Activated CD8-positive, alpha-beta memory T cell treated with anti-CD3 and anti-CD28 coated beads, Interleukin-2, amount 50 U/mL, for 4 hours (primary cell): ENCODE measurements at regions not wholly inside any gene's neighbourhood (a gene's known extent, or its start where the extent isn't known, plus 50 kb on each side); places are given as distances from the start of the nearest gene placed in this dataset.

Experiments
- DNase-seq: peaks from one replicate; pipeline ENCODE4 v3.0.0-alpha.2; 2020

DNA sequence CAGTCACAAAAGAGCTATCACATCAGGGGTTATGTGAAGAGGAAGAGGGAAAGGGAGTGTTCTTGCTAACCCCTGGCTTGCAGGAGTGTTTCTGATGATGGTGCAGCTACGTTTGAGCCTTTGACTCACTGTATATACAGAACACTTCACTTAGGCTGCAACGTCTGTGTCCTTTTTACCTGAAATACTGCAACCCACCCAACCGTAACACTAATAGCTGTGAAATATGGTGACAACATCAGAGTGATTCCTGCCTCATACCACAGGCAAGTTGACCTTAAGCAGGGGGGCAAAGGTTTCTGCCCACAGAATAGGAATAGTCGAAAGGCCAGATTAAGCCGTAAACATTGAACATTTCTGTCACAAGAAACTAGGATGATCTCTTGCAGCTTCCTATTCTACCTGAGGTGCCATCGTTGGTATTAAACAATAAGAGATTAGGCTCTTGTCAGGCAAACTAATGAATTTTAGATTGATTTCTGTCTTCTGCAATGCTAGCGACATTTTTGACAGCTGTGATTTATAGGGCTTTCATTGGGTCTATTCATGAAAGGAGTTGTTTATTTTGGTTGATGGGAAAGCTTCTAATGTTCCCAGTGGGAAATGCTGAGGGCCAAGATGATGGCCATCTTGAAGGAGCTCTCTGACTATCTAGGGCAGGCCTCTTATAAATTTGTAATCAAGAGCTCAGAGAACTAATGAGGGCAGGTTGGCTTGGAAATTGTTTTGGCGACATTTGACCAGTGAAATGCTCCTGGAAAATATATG lies 316.8 kb downstream of the PIK3C3 start:
- DNase-seq = no peak

DNA sequence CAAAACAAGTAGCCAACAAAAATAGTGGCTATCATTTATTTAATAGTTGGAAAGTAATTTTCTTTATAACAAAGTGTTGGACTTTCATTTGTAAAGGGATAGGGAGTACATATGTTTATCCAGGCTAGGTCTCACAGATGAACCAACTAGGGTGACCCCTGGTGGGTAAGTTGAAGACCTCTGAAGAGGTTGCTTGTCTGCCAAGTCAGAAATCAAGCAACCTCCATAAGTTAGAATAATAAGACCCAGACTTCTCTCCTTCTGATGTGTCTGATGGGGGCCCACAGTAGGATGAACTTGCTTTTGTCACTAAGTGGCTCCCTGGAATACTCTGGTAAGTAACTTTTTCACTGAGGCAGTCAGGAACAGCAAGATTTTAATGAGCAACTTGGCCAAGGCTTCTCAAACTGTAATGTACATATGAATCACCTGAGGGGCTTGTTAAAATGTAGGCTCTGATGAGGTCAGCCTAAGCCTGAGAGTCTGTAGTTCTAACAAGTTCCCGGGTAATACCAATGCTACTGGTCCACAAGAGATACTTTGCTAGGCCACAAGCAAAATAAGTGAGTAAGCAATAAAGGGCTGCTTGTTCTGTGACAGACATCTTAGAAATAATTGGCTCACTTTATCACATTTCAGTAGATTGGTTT lies 319.6 kb downstream of the PIK3C3 start:
- DNase-seq = no peak

DNA sequence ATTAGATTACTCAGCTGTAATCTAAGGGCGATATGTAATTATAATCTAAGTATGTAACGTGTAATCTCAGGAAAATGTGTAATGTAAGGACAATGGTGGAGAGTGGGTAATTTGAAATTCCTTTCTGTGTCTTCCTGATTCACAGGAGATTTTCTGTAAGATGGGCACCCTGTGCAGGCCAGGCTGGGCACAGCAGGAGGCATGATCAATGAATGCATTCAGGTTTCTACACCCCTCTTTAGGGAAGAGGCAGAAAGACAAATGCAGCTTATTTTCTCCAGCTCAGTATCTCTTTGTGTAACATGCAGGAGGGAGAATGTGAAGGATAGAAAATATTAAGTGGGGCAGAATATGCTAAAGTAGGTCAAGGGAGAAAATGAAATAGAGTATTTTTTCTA lies 320.1 kb downstream of the PIK3C3 start:
- no peak for DNase-seq

DNA sequence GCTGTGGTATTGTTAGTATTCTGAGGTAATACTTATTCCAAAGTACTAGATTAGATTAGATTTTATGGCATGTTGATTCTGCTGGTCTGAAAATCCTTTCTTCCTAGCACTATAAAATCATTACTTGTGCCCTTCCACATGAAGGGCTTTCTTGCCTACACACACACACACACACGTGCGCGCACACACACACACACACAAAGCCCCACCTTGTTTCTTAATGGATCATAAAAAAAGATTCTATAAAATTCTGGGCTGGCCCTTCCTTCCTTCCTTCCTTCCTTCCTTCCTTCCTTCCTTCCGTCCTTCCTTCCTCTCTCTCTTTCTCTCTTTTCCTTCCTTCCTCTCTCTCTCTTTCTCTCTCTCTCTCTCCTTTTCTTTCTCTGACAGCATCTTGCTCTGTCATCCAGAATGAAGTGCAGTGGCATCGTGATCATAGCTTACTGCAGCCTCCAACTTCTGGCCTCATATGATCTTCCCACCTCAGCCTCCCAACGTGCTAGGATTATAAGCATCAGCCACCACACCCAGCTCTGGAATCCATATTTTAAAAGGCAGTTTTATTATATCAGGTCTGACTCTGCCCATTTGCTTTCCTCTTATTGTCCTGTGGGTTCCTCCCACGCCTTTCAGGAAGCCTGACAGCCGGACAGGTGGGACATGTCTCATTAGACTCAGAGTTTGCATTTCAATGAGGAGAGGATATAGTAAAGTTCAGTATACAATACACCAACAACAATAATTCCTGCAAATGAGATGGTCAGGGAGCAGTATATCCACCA lies 321.1 kb downstream of the PIK3C3 start:
- DNase-seq = no peak

DNA sequence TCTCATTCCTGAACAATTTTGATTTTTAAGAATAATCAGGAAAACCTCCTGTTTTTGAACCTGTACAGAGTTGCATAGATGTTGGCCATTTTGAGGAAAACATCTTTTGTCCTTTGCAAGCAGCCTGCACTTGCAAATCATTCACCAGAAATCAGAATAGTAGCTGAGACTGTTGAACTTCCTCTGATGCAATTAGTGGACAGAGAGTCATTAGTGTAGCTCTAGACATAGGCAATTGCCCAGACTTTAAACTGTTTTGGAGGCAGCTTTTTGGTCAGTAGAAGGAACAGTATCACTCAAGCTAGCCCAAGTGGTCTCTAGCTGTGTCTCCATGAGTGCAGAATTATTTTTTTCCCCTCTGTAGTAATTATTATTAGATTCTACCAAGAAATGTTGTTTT lies 326.1 kb downstream of the PIK3C3 start:
- DNase-seq = no peak

DNA sequence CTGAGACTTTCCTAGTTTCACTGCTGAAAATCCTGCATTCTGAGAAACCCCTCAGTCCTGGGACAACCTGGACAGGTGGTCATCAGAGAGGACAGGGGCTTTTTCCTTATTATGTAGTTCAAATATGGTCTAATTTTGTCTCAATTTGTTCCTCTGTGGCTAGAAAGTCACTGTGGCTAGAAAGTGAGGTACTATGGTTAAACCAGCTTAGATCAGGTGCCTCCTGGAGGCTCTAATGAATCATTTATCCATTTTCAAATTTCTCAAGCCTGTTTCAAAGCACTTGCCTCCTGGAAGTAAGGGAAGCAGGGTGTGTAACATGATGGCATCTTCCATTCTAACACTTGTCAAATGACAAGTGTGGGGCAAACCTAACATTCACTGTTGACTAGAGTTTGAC lies 326.8 kb downstream of the PIK3C3 start:
- DNase-seq = no peak

DNA sequence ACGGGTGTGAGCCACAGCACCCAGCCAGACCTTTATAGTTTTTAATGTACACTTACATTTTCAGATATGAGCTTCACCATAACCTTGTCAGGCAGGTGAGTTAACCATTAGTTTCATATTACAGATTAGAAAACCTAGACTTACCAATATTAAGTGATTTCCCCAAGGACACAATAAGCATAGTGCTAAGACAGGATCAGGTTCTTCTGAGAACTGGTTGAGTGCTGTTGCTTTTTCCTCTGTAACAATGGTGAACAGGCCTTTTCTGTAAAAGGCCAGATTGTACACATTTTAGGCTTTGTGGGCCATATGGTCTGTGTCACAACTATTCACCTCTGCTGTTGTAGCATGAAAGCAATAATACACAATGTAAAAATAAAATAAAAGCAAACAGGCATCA lies 332.0 kb downstream of the PIK3C3 start:
- DNase-seq = no peak

GRCh38 chr18:42288129-42288528 lies 333.1 kb downstream of the PIK3C3 start:
- no peak for DNase-seq

DNA sequence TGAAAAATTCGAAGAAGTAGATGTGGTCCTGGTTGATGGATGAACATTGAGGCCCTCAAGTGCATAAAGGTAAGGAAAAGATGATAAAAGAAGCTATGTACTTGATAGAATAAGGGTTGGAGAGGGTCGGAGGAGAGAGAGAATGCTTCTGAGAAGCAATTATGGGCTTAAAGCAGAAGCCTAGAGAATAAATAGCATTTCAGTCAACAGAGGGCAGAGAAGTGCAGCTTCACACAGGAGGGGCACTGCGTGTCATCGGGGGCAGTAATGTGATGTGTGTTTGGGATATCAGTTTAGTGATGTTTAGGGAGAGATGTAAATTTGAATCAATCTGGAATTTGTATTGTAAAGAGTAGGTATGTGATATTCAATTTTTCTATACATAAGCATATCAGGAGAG lies 334.5 kb downstream of the PIK3C3 start:
- DNase-seq = no peak

DNA sequence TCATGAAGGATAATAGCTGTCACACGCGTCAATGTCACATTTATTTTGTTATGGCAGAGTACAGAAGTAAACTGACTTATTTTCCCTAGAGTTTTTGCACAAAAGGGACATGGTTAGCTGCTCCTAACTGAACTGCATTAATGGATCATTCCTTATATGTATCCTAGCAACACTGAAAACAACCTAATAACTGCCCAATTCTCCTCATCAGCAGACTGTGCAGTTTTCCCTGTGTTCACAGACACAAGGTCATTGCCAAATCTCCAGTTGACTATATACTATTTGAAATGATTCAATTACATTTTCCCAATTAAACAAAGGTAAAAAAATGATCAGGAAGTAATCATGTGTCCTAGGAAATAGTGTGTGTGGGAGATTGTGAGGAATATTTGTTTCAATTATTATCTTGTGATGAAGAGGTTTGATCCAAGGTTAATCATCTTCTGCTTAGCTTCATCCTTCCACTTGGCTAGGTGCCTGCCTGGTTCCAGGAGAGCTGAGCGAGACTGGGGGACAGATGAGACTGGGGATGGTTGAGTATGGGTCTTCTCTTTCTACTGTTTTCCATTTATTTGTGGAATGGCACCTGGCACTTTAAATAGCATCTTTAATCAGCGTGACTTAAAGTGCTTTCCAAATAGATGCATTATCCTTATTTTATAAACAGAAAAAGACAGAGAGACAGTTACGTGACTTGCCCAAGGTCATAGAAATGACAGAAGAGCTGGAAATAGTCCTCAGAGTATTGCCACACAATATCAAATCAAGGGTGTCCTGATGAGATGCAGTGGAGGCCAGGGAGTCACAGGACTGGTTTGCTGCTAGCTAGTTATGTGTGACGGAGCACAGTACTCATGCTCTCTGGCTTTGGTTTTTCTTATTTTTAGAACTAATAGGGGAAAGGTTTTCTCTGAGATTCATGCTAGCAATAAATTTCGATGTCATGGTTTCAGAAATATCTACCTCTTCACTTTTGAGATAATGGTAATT lies 335.6 kb downstream of the PIK3C3 start:
- DNase-seq = no peak

DNA sequence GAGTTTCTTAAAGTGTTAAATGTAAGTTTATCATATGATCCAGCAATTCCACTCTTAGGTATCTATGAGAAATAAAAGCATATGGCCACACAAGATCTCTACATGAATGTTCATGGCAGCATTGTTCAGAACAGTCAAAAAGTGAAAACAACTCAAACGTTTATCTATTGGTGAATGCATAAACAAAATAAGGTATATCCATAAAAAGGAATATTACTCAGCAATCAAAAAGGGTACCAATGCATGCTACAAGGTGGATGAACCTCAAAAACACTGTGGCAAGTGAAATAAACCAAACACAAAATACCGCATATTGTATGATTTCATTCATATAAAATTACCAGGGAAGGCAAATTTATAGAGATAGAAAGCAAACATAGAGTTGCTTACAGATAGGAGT lies 337.6 kb downstream of the PIK3C3 start:
- no peak for DNase-seq

- no peak for DNase-seq
These were observed 341.2 kb downstream of the PIK3C3 start for GRCh38 chr18:42296192-42296591.

DNA sequence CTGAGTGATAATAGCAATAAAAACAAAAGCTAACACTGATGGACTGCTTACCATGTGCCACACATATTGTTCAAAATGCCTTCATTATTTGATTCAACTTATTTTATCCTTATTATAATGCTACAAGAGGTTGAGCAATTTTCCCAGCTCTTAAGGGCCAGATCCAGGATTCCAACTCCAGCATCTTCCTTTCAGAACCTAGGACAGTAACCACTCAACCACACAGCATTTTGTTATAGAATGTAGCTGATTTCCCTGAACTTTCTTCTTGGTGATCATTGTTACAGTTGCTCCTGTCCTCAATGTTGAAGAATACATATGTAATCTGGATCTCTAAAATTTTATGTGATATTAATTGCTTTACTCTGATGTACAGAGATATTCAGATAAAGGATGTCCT lies 341.7 kb downstream of the PIK3C3 start:
- no peak for DNase-seq

DNA sequence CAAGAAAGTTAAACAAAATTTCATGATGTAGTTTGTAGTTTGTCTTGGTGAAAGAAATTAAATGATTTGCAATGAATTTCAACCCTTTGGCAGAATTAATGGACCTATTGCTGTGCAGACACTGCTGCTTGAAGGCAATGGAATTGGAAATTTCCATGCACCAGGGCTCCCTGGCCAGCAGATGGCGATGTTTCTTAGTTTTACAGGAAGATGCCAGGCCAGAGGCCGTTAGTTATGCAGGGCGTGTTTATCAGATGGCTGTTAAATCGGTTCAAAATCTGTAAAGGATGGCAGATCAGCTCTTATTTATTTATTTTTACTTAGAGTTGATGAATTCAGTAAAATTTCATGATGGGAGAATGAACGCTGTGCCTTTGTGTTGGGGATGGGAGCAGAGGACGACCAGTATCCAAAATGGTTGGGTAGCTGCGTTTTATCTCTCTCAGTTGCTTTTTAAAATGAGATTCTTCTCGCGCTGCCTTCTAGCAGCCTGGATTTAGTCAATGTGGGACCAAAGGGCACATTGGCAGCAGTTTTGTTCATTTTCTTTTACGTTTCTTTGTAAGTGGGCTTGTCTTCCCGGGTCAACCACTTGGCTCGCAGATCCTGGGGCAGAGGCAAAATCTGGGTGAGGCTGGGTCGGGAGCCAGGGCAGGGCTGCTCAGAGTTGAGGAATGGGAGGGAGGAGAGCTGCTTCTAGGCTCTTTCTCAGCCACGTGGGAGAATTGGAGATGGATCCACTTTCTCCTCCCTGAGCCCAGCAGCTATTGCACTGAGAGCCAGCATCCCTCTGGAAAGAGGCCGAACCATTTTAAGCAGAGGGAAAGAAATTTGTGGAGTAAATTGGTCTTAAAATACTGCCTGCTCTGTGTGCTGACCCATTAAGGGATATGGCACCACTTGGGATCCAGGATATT lies 344.0 kb downstream of the PIK3C3 start:
- peak; percentile 35 for DNase-seq

DNA sequence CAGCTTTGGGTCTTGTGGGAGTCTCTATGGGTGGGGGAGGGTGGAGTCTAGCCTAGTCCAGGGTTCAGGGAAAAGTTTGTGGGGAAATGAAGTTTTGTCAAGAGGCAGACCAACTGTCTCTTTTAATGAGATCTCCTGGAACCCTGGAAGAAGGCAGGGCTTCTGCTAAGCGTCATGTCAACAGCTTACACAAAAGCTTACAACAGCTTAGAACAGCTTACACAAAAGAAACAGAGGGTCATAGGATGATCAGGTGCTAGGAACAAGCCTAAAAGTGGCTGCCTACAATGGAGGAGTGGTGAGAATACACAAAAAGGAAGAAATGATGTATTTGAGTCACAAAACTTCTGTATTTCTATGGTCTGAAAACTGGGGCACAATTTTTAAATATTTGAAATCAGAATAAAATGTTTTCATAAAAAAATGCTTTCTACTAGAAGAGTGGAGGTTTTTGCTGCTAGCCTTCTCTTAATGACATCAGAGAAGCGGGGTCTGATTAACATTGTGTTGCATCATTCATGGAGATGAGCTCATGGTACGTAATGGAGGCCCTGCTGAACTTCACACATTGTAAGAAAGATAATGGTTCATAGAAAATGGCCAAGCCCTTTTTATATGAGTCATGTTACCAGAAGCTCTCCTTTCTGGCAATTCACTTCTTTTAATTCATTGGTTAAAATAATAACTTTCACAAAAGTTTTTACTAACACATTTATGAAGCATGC lies 351.0 kb downstream of the PIK3C3 start:
- DNase-seq = no peak

- DNase-seq = no peak
These were observed 351.6 kb downstream of the PIK3C3 start for GRCh38 chr18:42306594-42306980.

- no peak for DNase-seq
These were observed 355.9 kb downstream of the PIK3C3 start for GRCh38 chr18:42310956-42311355.

DNA sequence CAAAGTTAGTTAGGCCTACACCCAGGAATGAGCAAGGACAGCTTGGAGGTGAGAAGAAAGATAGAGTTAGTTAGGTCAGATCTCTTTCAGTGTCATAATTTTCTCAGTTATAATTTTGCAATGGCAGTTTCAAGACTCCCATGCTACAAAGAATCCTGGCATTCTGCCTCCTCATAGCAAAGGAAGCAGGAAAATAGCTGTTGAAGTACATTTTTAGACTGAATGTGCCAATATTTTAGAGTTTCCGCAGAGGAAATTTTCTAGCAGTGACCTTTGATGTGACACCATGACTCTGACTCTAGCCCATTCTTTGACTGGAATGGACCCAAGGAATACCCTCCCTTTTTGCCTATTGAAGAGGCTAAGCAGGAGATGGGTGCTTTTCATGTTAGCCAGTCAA lies 371.7 kb downstream of the PIK3C3 start:
- no peak for DNase-seq

DNA sequence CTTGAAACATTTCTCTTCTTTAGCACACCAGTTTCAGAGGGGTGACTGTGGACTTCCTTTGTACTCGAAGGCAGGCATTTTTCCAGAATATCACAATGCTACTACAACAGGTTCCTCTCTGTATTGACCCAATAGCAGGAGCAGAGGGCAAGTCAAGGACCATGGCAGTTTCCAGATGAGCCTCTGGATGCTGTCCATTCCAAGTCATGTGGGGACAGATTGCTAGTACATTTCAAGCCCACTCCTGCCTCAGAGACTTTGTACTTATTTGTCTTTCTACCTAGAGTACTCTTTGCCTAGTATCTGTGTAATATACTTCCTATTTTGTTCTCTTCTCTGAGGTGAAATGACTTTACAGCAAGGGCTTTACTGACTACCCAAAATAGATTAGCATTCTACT lies 373.9 kb downstream of the PIK3C3 start:
- no peak for DNase-seq

DNA sequence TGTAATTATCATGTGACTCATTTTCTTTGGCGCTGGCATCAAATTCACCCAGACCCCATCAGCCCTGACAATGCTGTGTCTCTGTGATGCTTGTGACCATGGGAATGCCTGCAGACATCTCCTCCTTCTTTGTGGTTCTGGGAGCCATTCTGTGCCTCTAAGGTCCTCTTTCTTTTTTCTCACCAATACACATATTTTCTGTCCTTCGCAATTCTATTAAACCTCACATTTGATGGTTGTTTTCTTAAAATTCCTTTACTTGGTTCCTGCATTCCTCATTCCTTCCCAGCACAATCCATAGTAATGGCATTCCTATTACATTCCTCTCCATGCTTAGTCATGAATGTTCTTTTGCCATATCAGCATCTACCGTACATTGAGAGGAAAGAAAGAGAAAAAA lies 375.3 kb downstream of the PIK3C3 start:
- DNase-seq = no peak

GRCh38 chr18:42333558-42333957 lies 378.5 kb downstream of the PIK3C3 start:
- DNase-seq = no peak
